ENCODE measurements at regions not wholly inside any gene's neighbourhood (a gene's known extent, or its start where the extent isn't known, plus 50 kb on each side); places are given as distances from the start of the nearest gene placed in this dataset.

- intact Hi-C loops (cut with DNase I): no loop called here
- Histone ChIP-seq H3K27me3 (no peaks in the 10 kb centered on the region), H3K4me1 (no peaks in the 10 kb centered on the region), H3K36me3 (no peaks in the 10 kb centered on the region), H3K4me3 (no peak overlapping the region), H3K27ac (no peak overlapping the region), H3K9me3 (no peaks in the 10 kb centered on the region)
- no peak for TF ChIP-seq POLR2A (IDR thresholded peaks at IDR 0.05)
- TF ChIP-seq, protein P1, sequence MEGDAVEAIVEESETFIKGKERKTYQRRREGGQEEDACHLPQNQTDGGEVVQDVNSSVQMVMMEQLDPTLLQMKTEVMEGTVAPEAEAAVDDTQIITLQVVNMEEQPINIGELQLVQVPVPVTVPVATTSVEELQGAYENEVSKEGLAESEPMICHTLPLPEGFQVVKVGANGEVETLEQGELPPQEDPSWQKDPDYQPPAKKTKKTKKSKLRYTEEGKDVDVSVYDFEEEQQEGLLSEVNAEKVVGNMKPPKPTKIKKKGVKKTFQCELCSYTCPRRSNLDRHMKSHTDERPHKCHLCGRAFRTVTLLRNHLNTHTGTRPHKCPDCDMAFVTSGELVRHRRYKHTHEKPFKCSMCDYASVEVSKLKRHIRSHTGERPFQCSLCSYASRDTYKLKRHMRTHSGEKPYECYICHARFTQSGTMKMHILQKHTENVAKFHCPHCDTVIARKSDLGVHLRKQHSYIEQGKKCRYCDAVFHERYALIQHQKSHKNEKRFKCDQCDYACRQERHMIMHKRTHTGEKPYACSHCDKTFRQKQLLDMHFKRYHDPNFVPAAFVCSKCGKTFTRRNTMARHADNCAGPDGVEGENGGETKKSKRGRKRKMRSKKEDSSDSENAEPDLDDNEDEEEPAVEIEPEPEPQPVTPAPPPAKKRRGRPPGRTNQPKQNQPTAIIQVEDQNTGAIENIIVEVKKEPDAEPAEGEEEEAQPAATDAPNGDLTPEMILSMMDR (IDR thresholded peaks at IDR 0.05): no peak
- no peak for TF ChIP-seq POLR2AphosphoS5 (IDR thresholded peaks at IDR 0.05; ENCODE audit: insufficient read depth in 1 of 2, low read depth in 1 of 2)
- no peak for DNase-seq (ENCODE audit: extremely low spot score in 2 of 2)
These were observed 814.5 kb upstream of the MIR17HG start for GRCh38 chr13:90532861-90533492.

- H3K36me3 ChIP-seq: no peaks in the 10 kb centered on the region
- intact Hi-C loops (cut with DNase I): no loop called here
- TF ChIP-seq POLR2A (IDR thresholded peaks at IDR 0.05): no peak
- TF ChIP-seq, protein P1 (IDR thresholded peaks at IDR 0.05): no peak
- TF ChIP-seq POLR2AphosphoS5 (IDR thresholded peaks at IDR 0.05; ENCODE audit: insufficient read depth in 1 of 2, low read depth in 1 of 2): no peak
- H3K4me3 ChIP-seq: no peak overlapping the region
- H3K9me3 ChIP-seq: no peaks in the 10 kb centered on the region
- no peak overlapping the region for H3K27ac ChIP-seq
- no peaks in the 10 kb centered on the region for H3K27me3 ChIP-seq
- H3K4me1 ChIP-seq: no peaks in the 10 kb centered on the region
- no peak for DNase-seq (ENCODE audit: extremely low spot score in 2 of 2)
These were observed 813.6 kb upstream of the MIR17HG start for GRCh38 chr13:90533866-90534265.

GRCh38 chr13:90534617-90535370 lies 812.7 kb upstream of the MIR17HG start:
- no peak overlapping the region for H3K4me3 ChIP-seq
- H3K27me3 ChIP-seq: no peaks in the 10 kb centered on the region
- H3K36me3 ChIP-seq: no peaks in the 10 kb centered on the region
- H3K4me1 ChIP-seq: no peaks in the 10 kb centered on the region
- H3K9me3 ChIP-seq: no peaks in the 10 kb centered on the region
- DNase-seq (ENCODE audit: extremely low spot score in 2 of 2): no peak
- intact Hi-C loops (cut with DNase I): no loop called here
- H3K27ac ChIP-seq: no peak overlapping the region
- TF ChIP-seq POLR2AphosphoS5 (IDR thresholded peaks at IDR 0.05; ENCODE audit: insufficient read depth in 1 of 2, low read depth in 1 of 2) (no peak), POLR2A (IDR thresholded peaks at IDR 0.05) (no peak)
- TF ChIP-seq, protein P1 (IDR thresholded peaks at IDR 0.05): no peak

GRCh38 chr13:90535421-90535820 lies 812.1 kb upstream of the MIR17HG start:
- no peak for DNase-seq (ENCODE audit: extremely low spot score in 2 of 2)
- Histone ChIP-seq H3K36me3 (no peaks in the 10 kb centered on the region), H3K9me3 (no peaks in the 10 kb centered on the region), H3K27me3 (no peaks in the 10 kb centered on the region), H3K4me1 (no peaks in the 10 kb centered on the region), H3K4me3 (no peak overlapping the region), H3K27ac (no peak overlapping the region)
- TF ChIP-seq POLR2A (IDR thresholded peaks at IDR 0.05) (no peak), POLR2AphosphoS5 (IDR thresholded peaks at IDR 0.05; ENCODE audit: insufficient read depth in 1 of 2, low read depth in 1 of 2) (no peak)
- TF ChIP-seq, protein P1 (IDR thresholded peaks at IDR 0.05): no peak
- intact Hi-C loops (cut with DNase I): no loop called here

- H3K27ac ChIP-seq: no peak overlapping the region
- no peaks in the 10 kb centered on the region for H3K4me1 ChIP-seq
- intact Hi-C loops (cut with DNase I): no loop called here
- H3K4me3 ChIP-seq: no peak overlapping the region
- no peak for TF ChIP-seq POLR2AphosphoS5 (IDR thresholded peaks at IDR 0.05; ENCODE audit: insufficient read depth in 1 of 2, low read depth in 1 of 2)
- TF ChIP-seq POLR2A (IDR thresholded peaks at IDR 0.05): no peak
- TF ChIP-seq, protein P1 (IDR thresholded peaks at IDR 0.05): no peak
- H3K27me3 ChIP-seq: no peaks in the 10 kb centered on the region
- no peaks in the 10 kb centered on the region for H3K9me3 ChIP-seq
- no peak for DNase-seq (ENCODE audit: extremely low spot score in 2 of 2)
- H3K36me3 ChIP-seq: no peaks in the 10 kb centered on the region
These were observed 809.4 kb upstream of the MIR17HG start for GRCh38 chr13:90538063-90538462.

Data from vagina (tissue), 2 donors.